DMS53 (cell line): ENCODE measurements at regions not wholly inside any gene's neighbourhood (a gene's known extent, or its start where the extent isn't known, plus 50 kb on each side); places are given as distances from the start of the nearest gene placed in this dataset.
"Not testable (repeated sequence)": the region's sequence is repeated elsewhere in the genome, so short reads cannot be mapped to it uniquely, and the experiment has no call there.

ENCODE experiments used
- DNase-seq: peaks from one replicate; lab custom pipeline; 2025; lab: John Stamatoyannopoulos, UW

DNA sequence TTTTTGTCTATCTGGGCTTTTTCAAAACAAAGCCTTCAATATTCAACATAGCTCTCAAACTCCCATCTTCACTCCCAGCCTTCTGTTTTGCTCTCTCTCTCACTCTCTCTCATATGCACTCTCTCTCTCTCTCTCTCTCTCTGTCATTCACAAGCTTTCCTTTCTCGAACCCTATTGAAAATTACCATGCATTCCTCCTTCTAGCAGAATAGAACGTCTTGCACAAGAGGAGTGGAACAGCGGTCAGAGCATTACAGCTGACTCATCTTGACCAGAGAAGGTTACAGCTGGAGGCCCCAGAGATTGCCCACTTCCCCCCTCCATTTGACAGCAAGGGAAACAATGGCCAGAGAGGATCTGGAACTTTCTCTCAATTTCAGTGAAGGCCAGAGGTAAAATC, 51.0 kb upstream of the LIFR start:
- no peak for DNase-seq

DNA sequence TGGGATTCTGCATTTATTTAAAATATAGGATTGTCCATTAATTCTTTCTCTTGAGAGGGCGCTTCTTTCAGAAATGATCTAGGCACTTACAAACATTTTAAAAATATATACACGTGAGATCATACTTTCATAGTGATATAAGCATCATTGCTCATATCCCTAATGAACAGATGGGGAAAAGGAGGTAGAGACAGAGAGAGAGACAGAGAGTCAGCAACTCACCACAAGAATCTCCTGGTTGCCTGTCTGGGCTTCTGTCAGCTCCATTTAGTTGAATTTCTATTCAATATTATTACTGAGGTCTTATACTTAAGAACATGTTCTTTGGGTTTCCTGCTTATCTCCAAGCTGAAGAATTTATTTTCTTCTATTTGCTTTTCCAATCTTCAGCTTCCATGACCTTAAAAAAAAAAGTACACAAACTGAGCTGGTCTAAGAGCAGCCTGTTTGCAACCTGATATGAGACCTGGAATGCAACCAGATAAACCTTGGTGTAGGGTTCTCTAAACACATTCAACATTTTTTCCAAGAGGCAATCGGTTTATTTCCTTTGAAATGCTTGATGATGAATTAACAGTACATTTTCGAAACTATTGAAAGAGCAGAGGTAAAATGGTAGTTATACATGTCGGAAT, 51.6 kb upstream of the LIFR start:
- DNase-seq: peak; percentile 26

DNA sequence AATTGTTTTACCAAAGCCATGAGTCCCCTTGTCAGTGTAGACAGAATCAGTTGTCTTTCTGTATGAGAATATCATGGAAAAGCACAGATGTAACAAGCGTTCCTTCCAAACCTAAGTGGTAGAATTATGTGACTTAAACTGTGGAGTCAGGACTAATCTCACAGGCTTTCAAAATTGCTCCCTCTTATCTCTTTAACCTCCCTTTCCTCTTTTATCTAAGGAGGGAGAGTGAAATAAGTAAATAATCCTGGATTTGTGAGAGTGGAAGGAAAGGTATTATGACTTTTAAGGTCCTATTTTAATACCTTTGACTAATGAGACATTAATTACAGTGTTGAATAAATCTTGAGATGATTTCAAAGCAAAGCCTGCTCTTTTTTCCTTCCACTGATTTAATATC, 52.4 kb upstream of the LIFR start:
- no peak for DNase-seq

DNA sequence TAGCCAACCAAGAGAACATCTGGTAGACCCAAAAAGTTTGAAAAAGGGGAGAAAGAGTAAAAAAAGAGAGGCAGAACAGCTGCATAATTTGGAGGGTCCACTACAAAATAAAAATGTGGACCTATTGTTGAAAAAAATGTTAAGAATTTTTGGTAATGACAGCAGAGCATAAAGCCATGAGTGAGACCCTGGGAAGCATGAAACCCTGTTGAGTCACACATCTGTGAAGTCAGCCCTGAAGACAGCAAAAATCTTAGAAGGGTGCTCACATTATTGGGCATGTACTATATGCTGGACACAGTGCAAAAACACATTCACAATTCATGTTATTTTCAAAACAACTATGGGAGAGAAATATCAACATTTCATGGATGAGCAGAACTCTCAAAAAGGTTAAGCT, 56.4 kb upstream of the LIFR start:
- no peak for DNase-seq

DNA sequence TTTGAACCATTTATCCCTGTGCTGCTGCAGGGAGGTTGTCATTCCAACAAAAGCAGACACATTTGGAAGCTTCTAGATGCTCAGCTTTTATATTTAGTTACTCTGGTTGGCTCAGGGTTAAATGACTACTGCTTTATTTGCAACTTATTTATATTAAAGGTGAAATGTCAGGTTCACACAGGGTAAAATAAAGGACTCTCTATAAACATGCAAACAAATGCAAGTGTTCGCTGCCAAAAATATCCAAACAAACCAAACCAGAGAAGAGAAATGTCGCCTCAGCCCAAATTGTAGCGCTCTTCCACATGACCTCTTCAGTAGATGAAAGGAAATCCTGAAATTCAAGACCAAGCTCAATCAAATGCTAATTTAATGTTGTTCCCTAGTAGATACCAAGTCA, 57.0 kb upstream of the LIFR start:
- no peak for DNase-seq

DNA sequence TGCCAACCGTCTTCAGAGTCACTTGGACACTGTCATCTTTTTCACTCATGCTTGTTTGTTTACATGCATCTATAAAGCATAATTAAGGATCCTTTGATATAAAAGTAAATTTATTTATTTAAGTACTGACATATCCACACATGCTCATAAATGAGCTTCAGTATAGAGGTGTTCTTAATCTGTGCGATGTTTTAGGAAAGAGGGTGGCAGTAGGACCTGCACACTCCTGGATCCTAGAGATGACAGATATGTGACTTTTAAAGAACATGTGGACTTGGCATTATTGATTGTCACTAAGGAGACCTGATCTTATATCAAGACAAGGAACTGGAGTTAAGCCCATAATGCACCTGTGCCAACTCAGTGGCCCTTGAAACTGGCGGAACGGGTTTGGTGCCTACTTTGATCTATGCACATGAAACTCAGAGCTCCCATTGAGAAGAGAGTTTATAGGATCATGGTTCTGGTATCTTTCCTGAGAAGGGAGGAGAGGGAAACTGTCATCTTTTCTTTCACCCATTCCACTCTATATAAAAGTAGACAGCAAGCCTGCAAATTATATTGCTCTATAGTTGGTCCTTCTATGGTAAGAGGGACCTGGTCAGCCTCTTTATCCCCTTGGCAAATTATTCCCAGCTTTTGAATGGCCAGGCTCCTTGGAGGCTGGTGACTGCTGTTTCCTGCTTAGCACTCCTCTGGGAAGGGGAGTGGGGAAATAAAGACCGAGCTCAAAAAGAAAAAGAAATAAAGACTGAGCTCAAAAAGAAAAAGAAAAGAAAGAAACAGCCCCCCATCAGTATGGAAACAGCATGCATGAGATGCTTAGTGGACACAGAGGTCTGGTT, 57.8 kb upstream of the LIFR start:
- peak; percentile 85 for DNase-seq

DNA sequence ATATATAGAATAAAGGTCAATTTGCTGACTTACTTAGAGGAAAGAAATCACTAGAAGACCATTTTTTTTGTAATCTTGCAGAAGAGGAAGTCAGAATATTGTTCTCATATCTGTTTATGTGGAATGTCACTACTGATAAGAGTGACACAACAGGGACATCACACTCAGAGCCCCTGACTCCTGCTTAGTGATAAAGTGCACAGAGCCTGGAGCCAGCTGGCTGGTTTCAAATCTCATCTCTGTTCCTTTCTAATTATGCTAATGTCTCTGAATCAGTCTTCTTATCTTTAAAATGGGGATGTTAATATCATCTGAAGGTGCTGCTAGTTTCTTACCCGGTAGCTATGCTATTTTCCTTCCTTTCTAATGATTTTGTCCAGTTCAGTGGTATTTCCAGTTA, 58.6 kb upstream of the LIFR start:
- no peak for DNase-seq

DNA sequence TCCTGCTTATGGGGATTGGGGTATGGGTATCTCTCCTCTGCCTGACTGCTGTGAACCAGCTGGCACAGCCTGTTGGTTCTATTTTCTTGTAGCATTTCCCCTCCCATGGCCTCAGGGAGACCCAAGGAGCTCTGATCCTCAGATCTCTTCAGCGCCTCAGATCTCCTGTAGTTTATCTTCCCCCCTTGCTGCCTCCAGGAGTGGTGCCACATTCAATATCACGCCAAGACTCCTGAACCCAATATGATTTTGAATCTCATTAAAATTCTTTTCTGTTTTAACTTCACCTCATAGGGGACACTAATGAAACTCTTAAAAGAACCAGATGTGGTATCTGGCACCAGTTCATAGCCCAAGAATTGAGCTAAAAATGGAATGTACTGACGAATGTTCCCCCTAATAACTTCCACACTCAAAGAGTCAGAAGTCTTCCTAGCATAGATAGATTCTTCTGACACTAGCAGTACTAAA, 59.6 kb upstream of the LIFR start:
- DNase-seq: no peak

DNA sequence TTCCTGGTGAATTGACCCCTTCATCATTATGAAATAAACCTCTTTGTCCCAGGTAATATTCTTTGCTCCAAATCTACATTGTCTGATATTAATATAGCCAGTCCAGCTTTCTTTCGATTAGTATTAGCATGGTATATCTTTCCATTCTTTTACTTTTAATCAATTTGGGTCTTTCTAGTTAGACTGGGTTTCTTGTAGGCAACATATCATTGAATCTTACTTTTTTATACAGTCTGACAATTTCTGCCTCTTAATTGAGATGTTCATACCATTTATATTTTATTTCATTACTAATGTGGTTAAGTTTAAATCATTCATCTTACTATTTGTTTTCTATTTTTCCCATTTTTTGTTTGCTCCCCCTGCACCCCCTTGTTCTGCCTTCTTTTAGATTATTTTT, 61.7 kb upstream of the LIFR start:
- no peak for DNase-seq

DNA sequence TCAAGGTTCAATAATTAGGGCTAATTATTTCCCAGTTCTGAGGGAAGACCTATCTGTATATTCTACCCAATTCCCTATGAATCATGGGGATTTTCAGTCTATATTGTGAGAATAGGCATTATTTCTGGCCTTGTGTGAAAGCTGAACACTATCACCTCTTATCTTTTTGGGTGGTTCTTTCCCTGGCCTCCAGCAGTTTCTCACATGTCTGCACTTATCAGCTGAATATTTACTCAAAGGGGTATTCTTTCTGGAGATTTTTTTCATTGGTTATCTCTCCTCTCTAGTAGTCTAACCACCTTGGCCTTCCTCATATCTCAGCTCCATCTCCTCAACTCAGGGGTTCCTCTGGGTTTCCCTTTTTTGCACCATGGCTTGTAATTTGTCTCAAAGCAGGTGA, 64.9 kb upstream of the LIFR start:
- DNase-seq: no peak

DNA sequence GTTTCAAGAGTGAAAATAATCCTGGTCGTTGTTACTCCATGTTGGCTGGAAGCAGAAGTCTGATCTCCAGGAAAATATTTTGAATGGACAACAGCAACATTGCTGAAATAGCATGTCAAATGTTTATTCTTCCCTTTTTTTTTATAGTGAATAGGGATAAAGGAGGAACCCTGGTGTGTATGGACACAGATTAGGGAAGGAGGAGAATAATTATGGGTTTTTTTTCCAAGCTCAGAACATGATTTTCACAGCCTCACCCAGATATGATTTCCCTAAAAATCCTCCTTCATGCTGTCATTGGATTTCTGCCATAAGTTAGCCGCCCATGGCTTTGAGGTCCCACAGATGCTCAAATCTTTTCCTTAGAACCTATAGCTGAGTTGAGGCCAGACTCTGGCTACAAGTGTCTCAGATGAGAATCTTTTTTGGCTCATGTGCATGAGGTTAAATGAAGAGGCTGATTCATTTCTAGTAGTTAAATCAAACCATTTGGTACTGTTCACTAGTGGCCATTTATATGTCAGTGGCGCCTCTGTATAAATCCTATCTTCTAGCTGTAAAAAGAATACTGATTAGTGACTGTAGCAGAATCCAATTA, 65.5 kb upstream of the LIFR start:
- no peak for DNase-seq

DNA sequence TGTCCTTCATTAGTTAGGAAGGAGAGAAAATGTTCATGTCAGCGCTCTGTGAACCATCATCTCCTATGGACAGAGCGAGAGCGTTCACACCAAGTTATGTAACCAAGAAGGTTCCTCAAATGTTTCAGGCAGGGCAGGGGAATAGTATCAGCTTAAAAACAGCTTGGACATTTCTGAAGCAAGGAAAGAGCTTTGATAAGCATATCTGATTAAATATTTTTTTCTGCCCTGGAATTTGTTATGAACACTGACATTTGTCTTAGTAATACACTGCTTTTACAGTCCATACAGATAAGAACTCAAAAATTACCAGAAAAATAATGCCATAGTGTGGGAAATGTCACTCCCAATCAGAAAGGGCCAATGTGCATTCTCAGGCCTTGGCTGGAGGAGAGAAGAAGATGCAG, 66.3 kb upstream of the LIFR start:
- no peak for DNase-seq

DNA sequence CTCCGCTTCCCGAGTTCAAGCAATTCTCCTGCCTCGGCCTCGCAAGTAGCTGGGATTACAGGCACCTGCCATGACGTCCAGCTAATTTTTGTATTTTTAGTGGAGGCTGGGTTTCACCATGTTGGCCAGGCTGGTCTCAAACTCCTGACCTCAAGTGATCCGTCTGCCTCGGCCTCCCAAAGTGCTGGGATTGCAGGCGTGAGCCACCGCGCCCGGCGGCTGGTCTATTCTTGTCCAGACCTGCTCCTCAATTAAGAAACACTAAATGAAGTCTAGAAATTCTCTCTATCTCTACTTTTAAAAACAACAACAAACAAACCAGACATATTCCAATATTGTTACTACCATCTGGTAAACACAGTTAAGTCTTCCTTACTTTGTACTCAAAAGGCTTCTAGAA, 68.1 kb upstream of the LIFR start:
- not testable (repeated sequence) for DNase-seq

DNA sequence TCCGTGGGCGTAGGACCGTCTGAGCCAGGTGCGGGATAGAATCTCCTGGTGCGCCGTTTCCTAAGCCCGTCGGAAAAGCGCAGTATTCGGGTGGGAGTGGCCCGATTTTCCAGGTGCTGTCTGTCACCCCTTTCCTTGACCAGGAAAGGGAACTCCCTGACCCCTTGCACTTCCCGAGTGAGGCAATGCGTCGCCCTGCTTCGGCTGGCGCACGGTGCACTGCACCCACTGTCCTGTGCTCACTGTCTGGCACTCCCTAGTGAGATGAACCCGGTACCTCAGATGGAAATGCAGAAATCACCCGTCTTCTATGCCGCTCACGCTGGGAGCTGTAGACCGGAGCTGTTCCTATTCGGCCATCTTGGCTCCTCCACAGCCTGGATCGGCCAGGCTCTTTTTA, 74.9 kb upstream of the LIFR start:
- DNase-seq: not testable (repeated sequence)

DNA sequence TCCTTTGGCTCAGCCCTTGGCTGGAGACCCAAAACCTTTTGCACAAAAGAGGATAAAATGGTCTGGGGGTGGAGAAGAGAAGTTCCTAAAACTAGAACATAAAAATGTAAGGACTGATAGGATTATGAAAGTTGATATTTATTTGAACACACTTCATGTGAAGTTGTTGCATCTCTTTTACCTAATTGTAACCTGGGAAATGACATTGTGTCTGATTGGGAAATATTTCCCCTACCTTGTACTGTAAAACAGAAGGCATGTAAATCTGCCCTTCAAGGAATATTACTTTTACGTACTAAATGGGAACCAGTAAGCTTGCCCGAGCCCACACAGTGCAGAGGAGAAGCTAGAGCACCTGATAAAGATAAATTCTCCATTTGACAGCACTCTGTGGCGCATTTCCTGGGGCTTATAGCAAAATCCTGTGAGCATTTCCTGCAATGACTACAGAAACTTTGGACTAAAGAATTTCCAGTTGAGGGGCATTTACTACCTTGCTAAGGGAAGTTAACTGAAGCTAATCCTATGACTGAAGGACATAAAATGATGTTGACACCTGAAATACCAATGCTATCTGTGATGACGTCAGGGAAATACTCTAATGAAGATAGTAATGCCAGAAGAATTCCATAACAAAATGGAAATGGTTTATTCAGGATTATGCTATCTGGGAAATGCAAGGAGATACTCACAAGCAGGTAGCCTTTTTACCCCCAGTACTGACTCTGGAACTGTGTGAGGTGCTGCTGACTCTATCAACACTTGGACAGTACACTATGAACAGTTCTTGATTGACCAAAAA, 78.3 kb upstream of the LIFR start:
- no peak for DNase-seq

DNA sequence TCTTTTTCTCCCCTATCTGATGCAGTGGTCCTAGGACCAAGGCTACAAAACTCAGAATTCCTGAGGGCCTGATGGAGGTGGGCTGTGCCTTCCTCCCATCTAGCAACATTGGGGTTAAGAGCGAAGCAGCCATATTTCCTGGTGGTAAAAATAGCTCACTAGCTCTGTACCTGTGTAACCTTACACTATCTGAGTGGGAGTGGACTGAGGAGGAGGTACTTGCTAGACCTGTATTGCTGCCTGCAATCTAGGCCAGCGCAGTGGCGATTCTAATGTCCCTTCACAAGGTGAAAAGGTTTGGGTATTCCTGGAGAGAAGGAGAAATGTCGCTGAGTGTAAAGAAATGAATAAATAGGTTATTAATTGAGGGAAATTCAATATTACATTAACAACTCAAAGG, 80.2 kb upstream of the LIFR start:
- peak; percentile 89 for DNase-seq

DNA sequence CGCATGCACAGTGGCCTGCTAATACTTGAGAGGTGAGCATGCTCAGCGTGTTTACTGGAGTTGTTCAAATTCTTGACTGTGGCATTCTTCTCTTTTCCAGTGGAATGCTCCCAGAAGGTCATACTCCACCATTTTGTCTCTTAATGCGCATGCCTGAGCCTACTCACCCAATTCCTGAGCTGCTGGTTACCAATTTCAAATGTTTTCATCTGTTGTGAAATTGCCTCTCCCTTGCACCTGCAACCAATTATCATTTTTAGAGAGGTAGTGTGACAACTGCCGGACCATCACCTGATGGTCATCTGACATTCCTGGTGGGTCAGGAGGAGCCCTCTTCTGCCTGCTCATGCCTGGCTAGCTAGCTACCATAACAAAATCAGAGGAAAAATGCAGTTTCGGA, 82.2 kb upstream of the LIFR start:
- DNase-seq: no peak

DNA sequence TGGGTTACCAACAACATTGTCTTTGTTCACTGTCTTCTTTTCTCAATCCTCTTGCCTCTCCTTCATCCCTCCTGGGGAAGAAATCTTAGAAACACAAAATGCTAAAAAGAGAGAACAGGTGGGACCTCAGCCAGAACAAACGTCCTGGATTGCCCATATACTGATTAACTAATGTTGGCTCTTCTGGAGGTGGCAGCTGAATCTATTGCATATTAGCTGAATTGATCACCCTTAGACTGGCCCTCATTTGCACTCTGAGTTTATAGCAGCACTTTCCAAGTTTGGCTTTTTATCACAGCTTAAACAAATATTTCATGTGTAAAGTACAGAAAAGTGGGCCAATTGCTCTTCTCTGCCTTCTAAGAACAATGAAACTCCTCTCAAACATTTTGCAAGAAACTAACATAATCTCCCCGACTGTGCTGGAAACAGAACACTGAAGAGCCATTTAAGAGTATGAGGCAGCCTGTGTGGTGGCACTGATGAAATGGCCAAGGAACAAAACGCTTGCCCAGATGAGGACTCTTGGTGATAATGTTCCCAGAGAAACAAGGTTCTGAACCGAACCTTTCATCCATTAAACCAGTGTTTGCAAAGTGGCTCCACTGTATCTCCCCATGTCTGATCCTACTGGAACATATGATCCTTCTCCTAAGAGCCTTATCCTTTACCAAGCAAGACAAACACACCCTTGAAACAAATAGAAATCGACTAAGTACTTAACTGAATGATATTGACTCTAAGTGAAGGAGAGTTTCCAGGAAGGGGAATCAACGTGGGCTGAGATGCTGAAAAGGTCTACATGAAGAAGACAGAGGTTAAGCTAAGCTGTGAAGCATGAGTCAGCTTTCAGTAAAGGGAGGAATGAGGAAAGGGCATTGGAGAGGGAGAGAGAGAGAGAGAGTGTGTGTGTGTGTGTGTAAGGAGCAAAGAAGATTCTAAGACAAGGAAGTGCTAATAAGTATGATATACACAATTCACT, 83.2 kb upstream of the LIFR start:
- DNase-seq: peak; percentile 19

DNA sequence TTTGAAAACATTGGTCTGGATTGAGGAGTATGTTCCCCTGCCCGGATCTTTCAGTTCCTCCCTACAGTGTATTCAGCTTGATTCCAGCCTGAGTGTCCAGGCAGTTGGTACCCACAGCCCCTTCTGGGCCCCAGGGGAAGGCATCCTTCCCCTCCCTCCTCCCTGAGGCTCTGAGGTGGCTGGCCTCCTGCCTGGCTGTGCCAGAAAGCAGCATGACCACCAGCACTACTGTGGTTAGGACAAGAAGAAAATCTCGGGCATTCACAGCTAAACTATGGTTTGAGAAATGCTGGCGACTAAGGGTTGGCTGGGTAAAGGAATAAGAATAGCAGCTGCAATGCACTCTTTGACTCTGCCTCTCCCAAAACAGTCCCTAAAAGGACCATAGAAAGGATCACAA, 84.6 kb upstream of the LIFR start:
- no peak for DNase-seq

DNA sequence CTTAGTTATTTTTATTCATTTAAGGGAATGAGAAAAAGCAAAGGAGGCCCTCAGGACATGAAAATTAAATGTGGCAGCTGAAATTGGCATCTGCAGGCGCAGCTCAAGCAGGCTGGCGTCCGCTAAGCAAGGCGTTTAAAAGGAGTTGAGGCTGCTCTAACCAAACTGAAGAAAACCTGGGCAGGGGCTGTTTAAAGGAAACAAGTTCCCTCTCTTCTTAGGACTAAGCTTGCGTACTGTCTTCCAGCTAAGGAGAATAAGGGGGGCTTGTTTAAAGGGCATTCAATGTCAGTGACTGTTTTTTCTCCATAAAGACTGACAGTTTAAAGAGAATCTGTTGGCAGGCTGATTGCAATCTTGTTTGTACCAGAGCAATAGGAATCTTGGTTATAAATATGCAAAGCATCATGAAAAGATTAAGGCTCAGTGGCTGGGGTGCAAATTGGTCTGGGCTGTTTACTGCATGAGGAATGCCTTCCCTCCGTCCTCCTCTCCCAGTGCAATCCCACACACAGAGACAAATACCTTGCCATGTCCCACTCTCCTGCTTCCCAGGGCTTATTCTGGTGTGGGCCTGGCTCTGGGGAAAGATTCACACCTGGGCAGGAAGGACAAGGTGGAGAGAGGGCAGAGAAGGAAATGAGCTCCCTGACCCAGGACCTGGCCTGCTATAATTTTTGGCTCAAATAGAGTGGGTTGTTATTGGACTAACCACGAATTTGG, 85.9 kb upstream of the LIFR start:
- no peak for DNase-seq

DNA sequence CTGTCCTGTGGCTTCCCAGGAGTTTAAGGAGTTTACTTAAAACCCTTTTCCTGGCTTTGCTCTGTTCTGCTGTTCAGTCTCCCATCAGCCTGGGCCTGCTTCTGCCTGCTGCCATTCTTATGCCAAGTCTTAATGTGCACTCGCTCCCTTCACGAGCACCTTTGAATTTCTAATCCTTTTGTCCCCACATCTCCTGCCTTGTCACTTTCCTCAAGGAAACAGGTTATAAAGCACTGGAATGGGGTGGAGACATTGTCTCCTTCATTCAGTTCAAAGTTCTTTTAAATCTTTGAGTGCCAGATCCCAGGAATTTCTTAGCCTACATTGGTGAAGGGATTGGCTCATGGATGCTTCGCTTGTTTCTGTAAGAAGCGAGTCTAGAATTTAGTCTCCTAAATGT, 87.2 kb upstream of the LIFR start:
- DNase-seq: no peak
